ENCODE measurements at regions not wholly inside any gene's neighbourhood (a gene's known extent, or its start where the extent isn't known, plus 50 kb on each side); places are given as distances from the start of the nearest gene placed in this dataset.

GRCh38 chr1:90507173-90507572 is 209.9 kb downstream of the BARHL2 start:
- in situ Hi-C loops (cut with MboI; ENCODE audit: low sequenced_read_pairs, unreplicated experiment), result no loop called here

DNA sequence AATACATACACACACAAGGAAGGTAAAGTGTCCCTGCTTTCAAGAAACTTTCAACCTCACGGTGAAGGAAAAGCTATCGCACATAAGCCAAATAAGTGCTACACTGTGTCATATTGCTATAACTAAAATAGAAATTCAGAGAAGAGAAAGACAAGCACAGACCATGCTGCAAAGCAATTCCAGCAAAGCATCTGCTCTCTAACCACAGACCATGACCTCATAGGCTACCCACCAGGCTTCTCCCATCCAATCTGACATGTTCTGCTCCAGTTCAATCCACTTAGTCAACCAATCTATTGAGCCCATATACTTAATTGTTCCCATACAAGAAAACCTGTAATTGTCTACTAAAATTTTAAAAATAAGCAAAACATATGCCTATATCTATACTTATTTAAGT is 211.3 kb downstream of the BARHL2 start:
- no peak for TF ChIP-seq CTCF (IDR thresholded peaks at IDR 0.05; ENCODE audit: borderline replicate concordance, control extremely low read depth, extremely low read depth, insufficient read depth, missing control alignments)
- DNase-seq (ENCODE audit: low spot score), result no peak
- in situ Hi-C loops (cut with MboI; ENCODE audit: low sequenced_read_pairs, unreplicated experiment), result no loop called here

More at GRCh38 chr1:90507173-90507572, 209.9 kb downstream of the BARHL2 start:
- no peak for TF ChIP-seq CTCF (IDR thresholded peaks at IDR 0.05; ENCODE audit: borderline replicate concordance, control extremely low read depth, extremely low read depth, insufficient read depth, missing control alignments)
- no peak for DNase-seq (ENCODE audit: low spot score)

- in situ Hi-C loops (cut with MboI; ENCODE audit: low sequenced_read_pairs, unreplicated experiment), result no loop called here
- DNase-seq (ENCODE audit: low spot score), result no peak
- TF ChIP-seq CTCF (IDR thresholded peaks at IDR 0.05; ENCODE audit: borderline replicate concordance, control extremely low read depth, extremely low read depth, insufficient read depth, missing control alignments), result no peak
These were observed 212.6 kb downstream of the BARHL2 start for GRCh38 chr1:90504509-90504908.

DNA sequence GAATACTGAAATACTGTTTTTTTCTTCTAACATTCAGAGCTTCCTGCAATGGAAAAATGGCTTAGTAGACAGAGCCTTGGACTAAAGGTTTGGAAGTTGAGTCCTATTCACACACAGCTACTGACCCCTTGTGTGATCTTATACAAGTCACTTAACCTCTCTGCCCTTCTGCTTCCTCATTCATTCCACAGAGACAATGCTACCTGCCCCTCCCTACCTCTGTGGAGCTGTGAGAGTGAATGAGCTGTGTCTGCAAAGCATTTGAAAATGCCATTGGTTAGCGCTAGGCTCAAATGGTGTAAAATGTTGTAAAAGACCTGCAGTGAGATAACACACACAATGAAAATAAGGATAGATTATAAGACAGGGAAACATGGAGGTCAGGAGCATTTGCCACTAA is 214.4 kb downstream of the BARHL2 start:
- DNase-seq (ENCODE audit: low spot score), result no peak
- TF ChIP-seq CTCF (IDR thresholded peaks at IDR 0.05; ENCODE audit: borderline replicate concordance, control extremely low read depth, extremely low read depth, insufficient read depth, missing control alignments), result no peak
- in situ Hi-C loops (cut with MboI; ENCODE audit: low sequenced_read_pairs, unreplicated experiment), result no loop called here

- in situ Hi-C loops (cut with MboI; ENCODE audit: low sequenced_read_pairs, unreplicated experiment), result no loop called here
- DNase-seq (ENCODE audit: low spot score), result no peak
- TF ChIP-seq CTCF (IDR thresholded peaks at IDR 0.05; ENCODE audit: borderline replicate concordance, control extremely low read depth, extremely low read depth, insufficient read depth, missing control alignments), result no peak
These were observed 214.9 kb downstream of the BARHL2 start for GRCh38 chr1:90502194-90502593.

DNA sequence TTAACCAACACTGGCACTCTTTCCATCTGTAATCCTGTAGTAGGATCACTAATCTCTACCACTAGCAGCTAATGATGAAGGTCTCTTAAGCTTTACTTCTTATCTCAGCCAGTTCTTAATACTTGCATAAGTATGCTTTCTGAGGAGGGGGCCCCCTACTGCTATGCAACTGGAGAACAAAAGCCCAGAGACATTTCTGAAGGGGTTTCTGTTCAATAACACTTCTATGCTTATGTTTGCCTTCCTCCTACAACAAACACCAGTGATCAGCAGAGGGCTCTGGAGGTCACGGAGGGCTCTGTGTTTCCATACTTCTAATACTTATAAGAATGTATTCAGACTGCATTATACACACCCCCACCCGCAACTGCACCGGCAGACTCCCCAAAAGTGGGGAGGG is 215.8 kb downstream of the BARHL2 start:
- DNase-seq (ENCODE audit: low spot score), result no peak
- in situ Hi-C loops (cut with MboI; ENCODE audit: low sequenced_read_pairs, unreplicated experiment), result no loop called here

More for the DNA sequence above, 215.8 kb downstream of the BARHL2 start:
- TF ChIP-seq CTCF (IDR thresholded peaks at IDR 0.05; ENCODE audit: borderline replicate concordance, control extremely low read depth, extremely low read depth, insufficient read depth, missing control alignments), result no peak

All from GM13976 (cell line).